KMS-11 (cell line): ENCODE measurements at regions not wholly inside any gene's neighbourhood (a gene's known extent, or its start where the extent isn't known, plus 50 kb on each side); places are given as distances from the start of the nearest gene placed in this dataset.

ENCODE experiments used
- H2AFZ ChIP-seq: fragments of 200-600 bp; sonication (generic); 2 replicates; pipeline ENCODE4 v1.6.1; 2016; ENCODE audit warnings: antibody characterized with exemption, mixed run types, low read depth
- H3K27ac ChIP-seq: fragments of 200-600 bp; sonication (generic); 2 replicates; pipeline ENCODE4 v1.6.1; 2016; ENCODE audit warnings: mild to moderate bottlenecking, mixed run types
- H3K27me3 ChIP-seq: fragments of 200-600 bp; sonication (generic); 2 replicates; pipeline ENCODE4 v1.6.1; 2017; ENCODE audit warnings: mild to moderate bottlenecking, low read depth, mixed run types, moderate library complexity; ENCODE audit not compliant: insufficient read depth
- H3K36me3 ChIP-seq: fragments of 200-600 bp; sonication (generic); 2 replicates; pipeline ENCODE4 v1.6.1; 2017; ENCODE audit warnings: mild to moderate bottlenecking, mixed run types; ENCODE audit not compliant: insufficient read depth
- H3K4me1 ChIP-seq: fragments of 200-600 bp; sonication (generic); 2 replicates; pipeline ENCODE4 v1.6.1; 2016; ENCODE audit warnings: mild to moderate bottlenecking, low read depth, mixed run types; ENCODE audit not compliant: poor library complexity, severe bottlenecking
- H3K4me2 ChIP-seq: fragments of 200-600 bp; sonication (generic); 2 replicates; pipeline ENCODE4 v1.7.0; 2016; ENCODE audit warnings: mild to moderate bottlenecking, mixed run types
- H3K4me3 ChIP-seq: fragments of 200-600 bp; sonication (generic); IDR thresholded peaks from 2 replicates; pipeline ENCODE4 v1.6.1; 2017; ENCODE audit warnings: low read depth, low read length, mixed read lengths; ENCODE audit not compliant: insufficient read depth
- H3K79me2 ChIP-seq: fragments of 200-600 bp; sonication (generic); 2 replicates; pipeline ENCODE4 v1.6.1; 2016; ENCODE audit warnings: low read depth, mixed run types; ENCODE audit not compliant: insufficient read depth
- H3K9ac ChIP-seq: fragments of 200-600 bp; sonication (generic); 2 replicates; pipeline ENCODE4 v1.6.1; 2016; ENCODE audit warnings: mild to moderate bottlenecking, mixed run types
- H4K20me1 ChIP-seq: fragments of 200-600 bp; sonication (generic); 2 replicates; pipeline ENCODE4 v1.6.1; 2016; ENCODE audit warnings: mild to moderate bottlenecking, mixed run types; ENCODE audit not compliant: insufficient read depth
- TF ChIP-seq, protein P1 (sequence below): fragments of 200-600 bp; sonication (generic); conservative IDR thresholded peaks from 2 replicates; pipeline ENCODE4 v1.6.1; 2017; ENCODE audit warnings: low read depth, mild to moderate bottlenecking, antibody characterized with exemption, low read length, moderate library complexity, mixed read lengths

DNA sequence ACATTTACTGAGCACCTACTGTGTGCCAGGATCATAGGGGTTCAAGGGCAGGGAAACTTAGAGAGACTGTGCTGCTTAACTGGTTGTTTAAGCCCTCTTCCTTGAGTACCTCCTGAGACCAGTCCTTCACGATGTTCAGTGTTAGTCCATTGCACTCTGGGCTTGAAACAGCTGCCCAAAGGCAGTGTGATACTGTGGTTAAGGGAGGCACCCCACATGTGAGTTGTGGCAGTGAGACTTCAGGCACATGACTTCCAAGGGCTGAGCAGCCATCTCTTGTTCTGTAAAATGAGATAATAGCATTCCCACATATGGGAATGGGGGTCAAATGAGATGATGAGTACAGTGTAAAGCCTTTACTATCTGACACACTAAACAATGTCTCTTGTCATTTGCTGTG lies 75.1 kb downstream of the LINGO1 start:
- no peaks in the 10 kb centered on the region for H3K36me3 ChIP-seq
- TF ChIP-seq, protein P1, sequence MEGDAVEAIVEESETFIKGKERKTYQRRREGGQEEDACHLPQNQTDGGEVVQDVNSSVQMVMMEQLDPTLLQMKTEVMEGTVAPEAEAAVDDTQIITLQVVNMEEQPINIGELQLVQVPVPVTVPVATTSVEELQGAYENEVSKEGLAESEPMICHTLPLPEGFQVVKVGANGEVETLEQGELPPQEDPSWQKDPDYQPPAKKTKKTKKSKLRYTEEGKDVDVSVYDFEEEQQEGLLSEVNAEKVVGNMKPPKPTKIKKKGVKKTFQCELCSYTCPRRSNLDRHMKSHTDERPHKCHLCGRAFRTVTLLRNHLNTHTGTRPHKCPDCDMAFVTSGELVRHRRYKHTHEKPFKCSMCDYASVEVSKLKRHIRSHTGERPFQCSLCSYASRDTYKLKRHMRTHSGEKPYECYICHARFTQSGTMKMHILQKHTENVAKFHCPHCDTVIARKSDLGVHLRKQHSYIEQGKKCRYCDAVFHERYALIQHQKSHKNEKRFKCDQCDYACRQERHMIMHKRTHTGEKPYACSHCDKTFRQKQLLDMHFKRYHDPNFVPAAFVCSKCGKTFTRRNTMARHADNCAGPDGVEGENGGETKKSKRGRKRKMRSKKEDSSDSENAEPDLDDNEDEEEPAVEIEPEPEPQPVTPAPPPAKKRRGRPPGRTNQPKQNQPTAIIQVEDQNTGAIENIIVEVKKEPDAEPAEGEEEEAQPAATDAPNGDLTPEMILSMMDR, result no peak
- no peak overlapping the region for H3K4me2 ChIP-seq
- H3K27me3 ChIP-seq, result peaks cover 2% of the 10 kb centered on the region; the same call in 1 of the 2 replicates
- H2AFZ ChIP-seq, result no peak overlapping the region
- no peaks in the 10 kb centered on the region for H3K4me1 ChIP-seq
- no peak overlapping the region for H3K9ac ChIP-seq
- H3K4me3 ChIP-seq, result no peak overlapping the region
- H3K79me2 ChIP-seq, result no peaks in the 10 kb centered on the region
- no peak overlapping the region for H3K27ac ChIP-seq
- no peaks in the 10 kb centered on the region for H4K20me1 ChIP-seq

DNA sequence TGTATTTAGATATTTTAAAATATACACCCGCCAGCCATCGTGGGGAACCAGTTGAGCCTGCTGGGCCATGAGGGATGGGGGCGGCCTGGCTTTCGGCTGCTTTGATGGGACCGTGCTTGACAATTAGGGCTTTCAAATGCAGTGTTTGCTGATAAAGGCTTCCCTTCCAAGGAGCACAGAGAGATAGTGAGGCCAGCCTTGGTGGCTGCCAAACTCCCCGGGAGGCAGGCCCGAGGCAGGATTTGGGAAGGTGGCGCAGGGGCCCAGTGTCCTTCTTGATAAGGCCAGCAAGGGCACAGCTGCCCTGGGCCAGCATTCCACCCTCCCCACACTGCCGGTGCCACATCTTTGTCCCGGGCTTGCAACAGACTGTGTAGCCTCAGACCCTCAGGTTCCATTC lies 75.6 kb downstream of the LINGO1 start:
- Histone ChIP-seq H3K4me1 (no peaks in the 10 kb centered on the region), H3K79me2 (no peaks in the 10 kb centered on the region), H3K27ac (no peak overlapping the region), H4K20me1 (no peaks in the 10 kb centered on the region), H3K36me3 (no peaks in the 10 kb centered on the region), H3K9ac (no peak overlapping the region), H3K27me3 (no peaks in the 10 kb centered on the region; the same call in 1 of the 2 replicates), H2AFZ (no peak overlapping the region), H3K4me2 (no peak overlapping the region), H3K4me3 (no peak overlapping the region)
- TF ChIP-seq, protein P1, result no peak

DNA sequence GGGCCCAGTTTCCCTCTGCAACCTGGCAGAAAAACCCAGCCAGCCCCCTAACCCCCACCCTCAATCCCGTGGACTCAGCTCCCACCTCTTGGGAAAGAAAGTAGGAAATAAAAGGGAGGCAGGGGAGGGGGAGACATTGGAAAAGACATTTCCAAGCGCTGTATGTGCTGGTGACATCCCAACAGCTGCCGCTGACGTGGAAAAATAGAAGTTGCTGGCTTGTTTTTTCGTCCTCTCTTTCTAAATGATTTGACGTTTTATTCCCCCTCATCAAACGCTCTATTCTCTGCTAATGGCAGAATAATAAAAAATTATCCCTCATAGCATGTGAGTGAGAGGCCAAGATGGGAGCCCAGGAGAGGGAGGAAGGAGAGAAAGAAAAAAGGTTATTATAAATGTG lies 76.1 kb downstream of the LINGO1 start:
- TF ChIP-seq, protein P1, result no peak
- no peaks in the 10 kb centered on the region for H3K4me1 ChIP-seq
- no peak overlapping the region for H3K4me2 ChIP-seq
- H3K9ac ChIP-seq, result no peak overlapping the region
- peaks cover 2% of the 10 kb centered on the region; the same call in 1 of the 2 replicates for H3K27me3 ChIP-seq
- no peak overlapping the region for H2AFZ ChIP-seq
- no peaks in the 10 kb centered on the region for H3K36me3 ChIP-seq
- no peak overlapping the region for H3K27ac ChIP-seq
- H3K79me2 ChIP-seq, result no peaks in the 10 kb centered on the region
- H3K4me3 ChIP-seq, result no peak overlapping the region
- H4K20me1 ChIP-seq, result no peaks in the 10 kb centered on the region

DNA sequence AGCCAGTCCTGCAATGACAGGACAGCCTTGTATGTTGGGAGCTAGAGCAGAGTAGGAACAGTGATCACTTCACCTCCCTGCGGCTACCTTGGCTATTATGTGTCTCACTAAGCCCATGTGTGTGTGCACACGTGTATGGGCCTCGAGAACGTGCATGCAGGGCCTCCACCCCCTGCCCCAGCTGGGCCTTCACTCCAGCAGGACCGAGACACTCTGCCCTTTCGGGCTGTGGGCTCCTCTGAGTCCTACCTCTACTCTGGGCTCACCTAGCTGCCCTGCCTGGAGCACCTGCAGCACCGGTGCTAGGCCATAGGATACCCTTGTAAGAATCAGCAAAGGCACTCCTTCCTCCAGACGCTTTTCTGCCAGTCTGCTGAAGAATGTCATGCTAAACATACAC lies 77.5 kb downstream of the LINGO1 start:
- H3K4me2 ChIP-seq, result no peak overlapping the region
- no peaks in the 10 kb centered on the region for H3K79me2 ChIP-seq
- TF ChIP-seq, protein P1, result no peak
- no peak overlapping the region for H2AFZ ChIP-seq
- peaks cover 5% of the 10 kb centered on the region; the same call in 1 of the 2 replicates for H3K27me3 ChIP-seq
- H4K20me1 ChIP-seq, result no peaks in the 10 kb centered on the region
- H3K4me3 ChIP-seq, result no peak overlapping the region
- no peaks in the 10 kb centered on the region for H3K36me3 ChIP-seq
- no peak overlapping the region for H3K9ac ChIP-seq
- H3K27ac ChIP-seq, result no peak overlapping the region
- no peaks in the 10 kb centered on the region for H3K4me1 ChIP-seq
